ENCODE measurements at regions not wholly inside any gene's neighbourhood (a gene's known extent, or its start where the extent isn't known, plus 50 kb on each side); places are given as distances from the start of the nearest gene placed in this dataset.
"Not testable (repeated sequence)": the region's sequence is repeated elsewhere in the genome, so short reads cannot be mapped to it uniquely, and the experiment has no call there.

GRCh38 chr2:87151835-87152493 lies 130.3 kb upstream of the PLGLB1 start:
- not testable (repeated sequence) for H3K27ac ChIP-seq

GRCh38 chr2:87174454-87174853 lies 152.8 kb upstream of the PLGLB1 start:
- not testable (repeated sequence) for H3K27ac ChIP-seq, ATAC-seq, H3K36me3 ChIP-seq, H3K9me3 ChIP-seq, H3K27me3 ChIP-seq, H3K4me3 ChIP-seq, H3K4me1 ChIP-seq
- 60 to 83% methylated on average over 1 of the region's 2 CpGs for WGBS, 2 donors (ENCODE audit: low coverage in 1 of 2)

More at GRCh38 chr2:87151835-87152493, 130.3 kb upstream of the PLGLB1 start:
- not testable (repeated sequence) for H3K36me3 ChIP-seq, H3K27me3 ChIP-seq, ATAC-seq, H3K4me3 ChIP-seq, H3K9me3 ChIP-seq, H3K4me1 ChIP-seq
- WGBS, 2 donors (ENCODE audit: low coverage in 1 of 2), result no CpG with 5 or more reads among the region's 7 CpGs

- not testable (repeated sequence) for ATAC-seq, H3K4me3 ChIP-seq, H3K27me3 ChIP-seq, H3K27ac ChIP-seq, H3K9me3 ChIP-seq, H3K36me3 ChIP-seq, H3K4me1 ChIP-seq
- no CpG with 5 or more reads among the region's 5 CpGs for WGBS, 2 donors (ENCODE audit: low coverage in 1 of 2)
Measured at GRCh38 chr2:87183373-87183772, 161.7 kb upstream of the PLGLB1 start.

- not testable (repeated sequence) for H3K27me3 ChIP-seq, H3K4me3 ChIP-seq, H3K36me3 ChIP-seq, H3K27ac ChIP-seq, H3K9me3 ChIP-seq, ATAC-seq, H3K4me1 ChIP-seq
- no CpG with 5 or more reads among the region's 3 CpGs for WGBS, 2 donors (ENCODE audit: low coverage in 1 of 2)
Measured at GRCh38 chr2:87184260-87184659, 162.6 kb upstream of the PLGLB1 start.

GRCh38 chr2:87189214-87189613 lies 167.6 kb upstream of the PLGLB1 start:
- H3K4me1 ChIP-seq, H3K36me3 ChIP-seq, ATAC-seq, H3K27ac ChIP-seq, H3K4me3 ChIP-seq, H3K9me3 ChIP-seq, H3K27me3 ChIP-seq: not testable (repeated sequence)
- no CpG with 5 or more reads among the region's 3 CpGs for WGBS, 2 donors (ENCODE audit: low coverage in 1 of 2)

GRCh38 chr2:87193336-87193735 lies 171.7 kb upstream of the PLGLB1 start:
- H3K4me3 ChIP-seq, H3K36me3 ChIP-seq, H3K27me3 ChIP-seq, H3K4me1 ChIP-seq, H3K27ac ChIP-seq, H3K9me3 ChIP-seq, ATAC-seq: not testable (repeated sequence)
- 44% methylated on average over 1 of the region's 7 CpGs; no CpG with 5 or more reads in 1 of the 2 donors for WGBS, 2 donors (ENCODE audit: low coverage in 1 of 2)

GRCh38 chr2:87194254-87194999 lies 172.8 kb upstream of the PLGLB1 start:
- WGBS, 2 donors (ENCODE audit: low coverage in 1 of 2), result no CpG with 5 or more reads among the region's 2 CpGs
- not testable (repeated sequence) for H3K27ac ChIP-seq, ATAC-seq, H3K27me3 ChIP-seq, H3K4me1 ChIP-seq, H3K4me3 ChIP-seq, H3K9me3 ChIP-seq, H3K36me3 ChIP-seq

GRCh38 chr2:87196720-87197388 lies 175.2 kb upstream of the PLGLB1 start:
- not testable (repeated sequence) for H3K36me3 ChIP-seq, H3K4me3 ChIP-seq, H3K27me3 ChIP-seq, H3K4me1 ChIP-seq, H3K27ac ChIP-seq, H3K9me3 ChIP-seq, ATAC-seq
- 60% methylated on average over 1 of the region's 3 CpGs; no CpG with 5 or more reads in 1 of the 2 donors for WGBS, 2 donors (ENCODE audit: low coverage in 1 of 2)

GRCh38 chr2:87198422-87198821 lies 176.8 kb upstream of the PLGLB1 start:
- H3K4me3 ChIP-seq, H3K4me1 ChIP-seq, H3K27ac ChIP-seq, ATAC-seq, H3K9me3 ChIP-seq, H3K27me3 ChIP-seq, H3K36me3 ChIP-seq: not testable (repeated sequence)
- whole genome bisulfite sequencing, 2 donors (ENCODE audit: low coverage in 1 of 2), result no CpG with 5 or more reads among the region's 2 CpGs

- H3K36me3 ChIP-seq, H3K4me3 ChIP-seq, H3K9me3 ChIP-seq, H3K27ac ChIP-seq, ATAC-seq, H3K27me3 ChIP-seq, H3K4me1 ChIP-seq: not testable (repeated sequence)
- WGBS, 2 donors (ENCODE audit: low coverage in 1 of 2), result no CpG with 5 or more reads among the region's 9 CpGs
Measured at GRCh38 chr2:87199228-87199627, 177.6 kb upstream of the PLGLB1 start.

GRCh38 chr2:87204569-87205147 lies 183.0 kb upstream of the PLGLB1 start:
- not testable (repeated sequence) for ATAC-seq, H3K36me3 ChIP-seq, H3K27me3 ChIP-seq, H3K4me1 ChIP-seq, H3K4me3 ChIP-seq, H3K27ac ChIP-seq, H3K9me3 ChIP-seq
- WGBS, 2 donors (ENCODE audit: low coverage in 1 of 2), result no CpG with 5 or more reads among the region's 8 CpGs

- not testable (repeated sequence) for ATAC-seq, H3K4me1 ChIP-seq
- WGBS, 2 donors (ENCODE audit: low coverage in 1 of 2), result no CpG with 5 or more reads among the region's 3 CpGs
Measured at GRCh38 chr2:87212938-87213337, 191.3 kb upstream of the PLGLB1 start.

GRCh38 chr2:87217005-87217404 lies 195.4 kb upstream of the PLGLB1 start:
- WGBS, 2 donors (ENCODE audit: low coverage in 1 of 2), result 40% methylated on average over 1 of the region's 4 CpGs; no CpG with 5 or more reads in 1 of the 2 donors
- not testable (repeated sequence) for H3K9me3 ChIP-seq, H3K4me1 ChIP-seq, H3K36me3 ChIP-seq, ATAC-seq, H3K27ac ChIP-seq, H3K27me3 ChIP-seq, H3K4me3 ChIP-seq

More at GRCh38 chr2:87212938-87213337, 191.3 kb upstream of the PLGLB1 start:
- H3K36me3 ChIP-seq, H3K27me3 ChIP-seq, H3K9me3 ChIP-seq, H3K27ac ChIP-seq, H3K4me3 ChIP-seq: not testable (repeated sequence)
